Muscle of back (tissue), 3 donors: ENCODE measurements at regions not wholly inside any gene's neighbourhood (a gene's known extent, or its start where the extent isn't known, plus 50 kb on each side); places are given as distances from the start of the nearest gene placed in this dataset.
"Not testable (repeated sequence)": the region's sequence is repeated elsewhere in the genome, so short reads cannot be mapped to it uniquely, and the experiment has no call there.

ENCODE experiments used
- DNase-seq, 3 donors: peaks; one replicate each; pipeline versions ENCODE4 v3.0.0 to v3.0.0-alpha.2; 2013

- DNase-seq, result no peak
These were observed 50.0 kb upstream of the EMX2 start for GRCh38 chr10:117492504-117492903.

- no peak for DNase-seq
These were observed 54.5 kb upstream of the EMX2 start for GRCh38 chr10:117488004-117488403.

- no peak for DNase-seq
These were observed 55.9 kb upstream of the EMX2 start for GRCh38 chr10:117486606-117487005.

- no peak for DNase-seq
These were observed 59.4 kb upstream of the EMX2 start for GRCh38 chr10:117483056-117483590.

- DNase-seq, result not testable (repeated sequence)
These were observed 61.5 kb upstream of the EMX2 start for GRCh38 chr10:117481011-117481410.

- DNase-seq, result no peak
These were observed 62.4 kb upstream of the EMX2 start for GRCh38 chr10:117480097-117480496.

- DNase-seq, result peak in 1 of 3 donors; percentile 83
These were observed 64.4 kb upstream of the EMX2 start for GRCh38 chr10:117477961-117478670.

GRCh38 chr10:117477211-117477947, 65.2 kb upstream of the EMX2 start:
- DNase-seq, result peak; percentile 45 to 87 (median 63)

GRCh38 chr10:117476716-117477115, 65.8 kb upstream of the EMX2 start:
- peak; percentile 45 to 87 (median 64) for DNase-seq

GRCh38 chr10:117476281-117476680, 66.3 kb upstream of the EMX2 start:
- DNase-seq, result no peak

GRCh38 chr10:117472872-117473271, 69.7 kb upstream of the EMX2 start:
- no peak for DNase-seq

GRCh38 chr10:117471344-117471874, 71.1 kb upstream of the EMX2 start:
- DNase-seq, result no peak

GRCh38 chr10:117470733-117471132, 71.8 kb upstream of the EMX2 start:
- DNase-seq, result no peak

GRCh38 chr10:117468665-117469064, 73.9 kb upstream of the EMX2 start:
- no peak for DNase-seq

GRCh38 chr10:117464176-117464575, 78.4 kb upstream of the EMX2 start:
- DNase-seq, result no peak

- peak in 1 of 3 donors; percentile 39 for DNase-seq
These were observed 79.0 kb upstream of the EMX2 start for GRCh38 chr10:117463545-117463920.

- no peak for DNase-seq
These were observed 79.6 kb upstream of the EMX2 start for GRCh38 chr10:117462816-117463544.

- DNase-seq, result no peak
These were observed 80.1 kb upstream of the EMX2 start for GRCh38 chr10:117462424-117462792.

GRCh38 chr10:117461766-117462423, 80.7 kb upstream of the EMX2 start:
- DNase-seq, result peak; percentile 23 to 92 (median 87)

GRCh38 chr10:117460846-117461765, 81.4 kb upstream of the EMX2 start:
- DNase-seq, result peak in 1 of 3 donors; percentile 68

- DNase-seq, result no peak
These were observed 83.3 kb upstream of the PDZD8 start for GRCh38 chr10:117458571-117458970.
